GM19397 (cell line): ENCODE measurements at regions not wholly inside any gene's neighbourhood (a gene's known extent, or its start where the extent isn't known, plus 50 kb on each side); places are given as distances from the start of the nearest gene placed in this dataset.
"Not testable (repeated sequence)": the region's sequence is repeated elsewhere in the genome, so short reads cannot be mapped to it uniquely, and the experiment has no call there.

Experiments
- ATAC-seq: cut with Tn5 transposase; IDR thresholded peaks from one replicate; pipeline ENCODE4 v1.9.1; 2021; ENCODE audit warnings: mild to moderate bottlenecking, moderate library complexity; ENCODE audit not compliant: unreplicated experiment

GRCh38 chr2:35827086-35827485 is 528.5 kb upstream of the CRIM1 start:
- ATAC-seq = no peak

- ATAC-seq = no peak
Observed at GRCh38 chr2:35822716-35823115, 532.9 kb upstream of the CRIM1 start.

GRCh38 chr2:35821675-35822074 is 533.9 kb upstream of the CRIM1 start:
- no peak for ATAC-seq

- no peak for ATAC-seq
Observed at GRCh38 chr2:35820391-35820790, 535.2 kb upstream of the CRIM1 start.

GRCh38 chr2:35819033-35819432 is 536.5 kb upstream of the CRIM1 start:
- no peak for ATAC-seq

GRCh38 chr2:35818359-35818758 is 537.2 kb upstream of the CRIM1 start:
- ATAC-seq = not testable (repeated sequence)

- ATAC-seq = not testable (repeated sequence)
Observed at GRCh38 chr2:35814597-35814996, 541.0 kb upstream of the CRIM1 start.

GRCh38 chr2:35803126-35803525 is 552.5 kb upstream of the CRIM1 start:
- ATAC-seq = no peak

GRCh38 chr2:35794796-35795450 is 560.7 kb upstream of the CRIM1 start:
- no peak for ATAC-seq

- ATAC-seq = no peak
Observed at GRCh38 chr2:35790292-35790691, 565.3 kb upstream of the CRIM1 start.

- ATAC-seq = no peak
Observed at GRCh38 chr2:35788543-35788942, 567.0 kb upstream of the CRIM1 start.

GRCh38 chr2:35787302-35788031 is 568.1 kb upstream of the CRIM1 start:
- no peak for ATAC-seq

- ATAC-seq = no peak
Observed at GRCh38 chr2:35785564-35785963, 570.0 kb upstream of the CRIM1 start.

- no peak for ATAC-seq
Observed at GRCh38 chr2:35784777-35785176, 570.8 kb upstream of the CRIM1 start.

- ATAC-seq = no peak
Observed at GRCh38 chr2:35783723-35784122, 571.9 kb upstream of the CRIM1 start.

- ATAC-seq = no peak
Observed at GRCh38 chr2:35741556-35741955, 614.0 kb upstream of the CRIM1 start.

GRCh38 chr2:35731674-35732073 is 623.9 kb upstream of the CRIM1 start:
- ATAC-seq = no peak

- ATAC-seq = no peak
Observed at GRCh38 chr2:35714883-35715282, 640.7 kb upstream of the CRIM1 start.

GRCh38 chr2:35708411-35708923 is 647.1 kb upstream of the CRIM1 start:
- no peak for ATAC-seq

GRCh38 chr2:35688309-35688708 is 667.3 kb upstream of the CRIM1 start:
- ATAC-seq = no peak

GRCh38 chr2:35651688-35652323 is 703.8 kb upstream of the CRIM1 start:
- no peak for ATAC-seq

- ATAC-seq = no peak
Observed at GRCh38 chr2:35614640-35615039, 740.9 kb upstream of the CRIM1 start.
